T-helper 2 cell treated with Interferon-gamma antibody and Interleukin-4, amounts not matched to agents 100 ng/mL and 5 ng/mL, for 36 hours (primary cell): ENCODE measurements at regions not wholly inside any gene's neighbourhood (a gene's known extent, or its start where the extent isn't known, plus 50 kb on each side); places are given as distances from the start of the nearest gene placed in this dataset.

Experiments used
- intact Hi-C: fragments of 100-400 bp; cut with micrococcal nuclease; formaldehyde crosslinking; loops from one replicate; pipeline ENCODE4 v1.15.1; 2023

- intact Hi-C loops: no loop called here
Measured at GRCh38 chr3:30162579-30162978, 443.8 kb upstream of the TGFBR2 start.

GRCh38 chr3:30166535-30166934 lies 439.9 kb upstream of the TGFBR2 start:
- intact Hi-C loops: no loop called here

DNA sequence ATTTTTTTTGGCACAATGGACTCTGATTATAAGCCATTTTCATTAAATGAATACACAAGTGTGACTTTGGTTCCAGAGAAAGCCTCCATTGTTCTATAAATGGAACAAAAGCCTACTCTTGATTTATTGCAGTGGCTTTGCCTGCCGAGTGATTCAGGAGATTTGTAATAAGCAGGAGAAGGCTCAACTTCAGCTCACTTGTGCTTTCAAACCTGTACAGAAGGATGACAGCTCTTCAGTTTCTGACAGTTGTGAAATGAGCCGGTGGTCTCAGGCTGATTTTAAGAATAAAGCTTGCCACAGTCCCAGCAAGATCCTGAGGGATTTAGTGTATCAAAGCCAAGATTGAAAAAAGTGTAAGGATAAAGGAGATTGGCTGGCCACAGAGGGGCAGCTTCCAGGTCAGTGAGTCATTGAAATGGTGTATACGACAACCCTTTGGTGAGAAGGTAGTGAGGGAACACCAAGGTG lies 438.8 kb upstream of the TGFBR2 start:
- intact Hi-C loops: no loop called here

DNA sequence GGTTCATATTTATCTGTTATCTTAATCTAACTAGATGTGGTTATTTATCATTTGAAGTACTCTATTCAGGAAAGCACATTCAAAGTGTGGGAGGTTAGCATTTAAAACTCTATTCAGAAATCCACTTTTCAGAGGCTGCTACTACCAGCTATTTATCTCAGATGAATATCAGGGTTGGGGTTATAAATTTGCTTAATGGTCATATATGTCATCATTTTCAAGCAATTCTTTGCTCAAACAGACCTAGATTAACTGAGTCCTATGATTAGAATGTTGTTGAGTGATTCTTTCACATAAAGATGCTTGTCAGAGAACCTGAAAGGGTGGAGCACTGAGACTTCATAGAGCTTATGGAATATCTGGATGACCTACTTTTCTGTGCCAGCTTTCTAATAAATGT lies 436.9 kb upstream of the TGFBR2 start:
- intact Hi-C loops: no loop called here

DNA sequence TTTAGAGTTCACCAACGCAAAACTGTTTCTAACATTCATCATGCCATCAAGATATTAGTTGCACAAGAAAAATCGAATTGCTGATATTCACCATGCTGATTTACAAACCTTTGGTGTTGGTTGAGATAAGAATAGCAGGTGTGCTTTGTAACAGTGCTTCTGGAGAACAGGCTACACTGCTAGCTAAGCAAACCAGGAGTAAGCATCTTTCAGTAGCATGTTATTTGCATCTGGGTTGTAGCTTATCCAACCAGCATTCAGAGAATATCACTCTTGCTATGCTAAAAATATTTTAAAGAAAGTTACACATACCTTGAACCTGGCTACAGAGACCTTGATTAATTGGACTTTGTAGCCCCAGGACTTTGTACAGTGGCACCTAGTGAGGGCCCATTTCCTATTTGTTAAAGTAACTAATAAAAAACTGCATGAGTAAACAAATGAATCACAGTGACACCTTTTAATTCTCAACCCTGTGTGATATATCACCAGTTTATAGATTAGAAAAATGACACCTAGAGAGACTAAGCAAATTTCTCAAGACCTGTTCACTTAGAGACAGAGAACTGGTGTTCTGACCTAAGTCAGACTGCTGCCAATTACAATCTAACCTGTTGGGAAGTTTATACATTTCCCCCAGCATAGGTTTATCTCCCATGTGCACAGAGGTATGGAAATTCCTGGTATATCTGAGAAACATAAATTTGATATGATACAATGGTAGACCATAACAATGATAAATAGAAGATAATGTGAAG lies 435.5 kb upstream of the TGFBR2 start:
- intact Hi-C loops: no loop called here

GRCh38 chr3:30174357-30174756 lies 432.0 kb upstream of the TGFBR2 start:
- intact Hi-C loops: no loop called here

- intact Hi-C loops: no loop called here
Measured at GRCh38 chr3:30180310-30181177, 425.9 kb upstream of the TGFBR2 start.

- intact Hi-C loops: no loop called here
Measured at GRCh38 chr3:30181178-30181465, 425.3 kb upstream of the TGFBR2 start.

DNA sequence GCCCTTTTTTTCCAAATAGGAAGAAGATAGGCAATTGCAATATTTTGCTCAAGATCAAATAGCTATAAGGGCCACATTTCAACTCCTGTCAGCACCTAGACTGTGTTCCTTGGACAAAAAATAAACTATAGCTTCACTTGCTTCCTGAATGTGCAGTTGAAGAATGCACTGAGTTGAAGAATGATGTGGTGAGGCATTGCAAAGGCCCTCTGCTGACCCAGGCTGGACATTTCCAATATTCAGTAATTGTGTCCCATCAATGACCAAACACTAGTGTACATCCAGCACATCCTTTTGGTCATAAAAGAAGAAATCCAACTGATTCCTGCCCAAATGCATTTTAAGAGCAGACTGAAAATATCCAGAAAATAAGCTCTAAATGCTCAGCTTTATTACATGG lies 424.8 kb upstream of the TGFBR2 start:
- intact Hi-C loops: no loop called here

DNA sequence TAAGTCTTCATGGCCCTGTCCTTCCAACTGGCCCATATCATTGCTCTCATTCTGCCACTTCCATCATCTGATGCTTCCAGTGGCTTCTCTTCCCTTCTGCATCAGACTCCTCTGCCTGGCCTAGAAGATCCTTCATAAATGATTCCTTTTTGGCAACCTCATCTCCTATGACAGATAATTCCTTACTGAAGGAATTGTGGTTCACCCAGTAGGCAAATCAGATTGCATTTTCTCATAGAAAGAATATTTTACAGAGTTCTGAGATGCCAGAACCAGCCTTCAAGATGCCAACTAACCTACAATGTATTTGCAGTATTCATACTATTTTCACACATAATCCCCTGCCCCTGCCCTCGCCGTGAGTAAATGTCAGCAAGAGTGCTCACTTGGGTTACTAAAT lies 423.0 kb upstream of the TGFBR2 start:
- intact Hi-C loops: no loop called here

DNA sequence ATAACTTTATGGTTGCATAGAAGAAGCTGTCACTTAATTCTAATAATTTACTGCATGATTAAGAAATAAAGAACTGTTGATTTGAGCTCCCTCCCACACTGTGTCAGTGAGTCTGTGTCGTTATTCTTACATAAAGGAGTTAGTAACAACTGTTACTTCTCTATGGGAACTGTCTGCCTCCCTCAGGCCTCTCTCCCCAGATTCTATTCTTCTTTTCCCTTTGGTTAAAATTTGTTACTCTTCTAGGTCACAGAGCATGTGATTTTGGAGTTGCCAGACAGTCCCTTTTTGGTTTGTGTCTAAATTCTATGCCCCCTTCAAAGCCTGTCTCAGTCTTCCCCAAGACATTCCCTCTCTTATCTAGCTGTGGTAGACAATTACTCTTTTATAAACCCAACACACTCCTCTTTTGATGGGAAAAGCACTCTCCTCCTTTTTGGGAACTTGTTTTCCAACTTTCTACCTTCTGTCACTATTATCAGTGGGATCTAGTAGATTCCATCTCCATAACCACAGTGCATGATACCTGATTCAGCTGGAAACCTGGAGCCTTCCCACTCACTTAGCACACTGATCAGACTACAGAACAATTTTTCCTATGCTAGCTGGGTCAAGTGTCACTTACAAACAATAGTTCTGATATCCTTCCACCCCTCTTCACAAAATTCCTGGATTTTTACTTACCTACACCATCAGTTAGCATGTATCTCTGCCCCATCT lies 422.1 kb upstream of the TGFBR2 start:
- intact Hi-C loops: no loop called here

DNA sequence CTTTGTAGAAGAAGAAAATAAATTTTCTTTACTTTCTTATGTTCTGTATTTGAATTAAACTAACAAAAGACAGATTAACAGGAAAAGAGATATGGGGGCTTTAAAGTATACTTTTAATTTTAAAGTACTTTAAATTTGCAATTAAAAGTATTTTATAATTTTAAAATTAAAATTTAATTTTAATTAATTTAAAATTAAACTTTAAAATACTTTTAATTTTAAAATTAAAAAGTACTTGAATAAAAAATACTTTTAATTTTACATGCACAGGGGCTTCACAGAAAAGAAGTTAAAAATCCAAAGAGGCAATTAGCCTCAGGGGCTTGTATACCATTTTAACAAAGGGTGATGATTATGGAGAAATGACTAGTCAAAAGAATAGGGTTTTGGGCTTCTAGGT lies 420.5 kb upstream of the TGFBR2 start:
- intact Hi-C loops: no loop called here

GRCh38 chr3:30186741-30187219 lies 419.6 kb upstream of the TGFBR2 start:
- intact Hi-C loops: no loop called here

DNA sequence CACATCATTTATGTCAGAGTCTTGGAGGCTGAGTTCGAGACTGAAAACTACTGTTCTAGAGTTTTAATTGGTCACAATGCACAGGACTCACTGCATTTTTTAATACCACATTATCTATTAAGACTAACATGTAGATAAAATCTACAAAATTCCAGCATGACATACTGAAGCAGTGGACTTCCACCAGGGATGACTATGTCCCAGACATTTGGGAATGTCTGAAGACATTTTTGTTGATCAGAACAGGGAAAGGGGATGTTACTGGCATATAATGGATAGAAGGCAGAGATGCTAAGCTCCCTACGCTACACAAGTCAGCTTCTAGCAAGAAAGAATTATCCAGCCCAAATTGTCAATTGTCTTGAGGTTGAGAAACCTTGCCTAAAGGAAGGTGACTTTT lies 419.0 kb upstream of the TGFBR2 start:
- intact Hi-C loops: no loop called here

- intact Hi-C loops: no loop called here
Measured at GRCh38 chr3:30188713-30189112, 417.7 kb upstream of the TGFBR2 start.

DNA sequence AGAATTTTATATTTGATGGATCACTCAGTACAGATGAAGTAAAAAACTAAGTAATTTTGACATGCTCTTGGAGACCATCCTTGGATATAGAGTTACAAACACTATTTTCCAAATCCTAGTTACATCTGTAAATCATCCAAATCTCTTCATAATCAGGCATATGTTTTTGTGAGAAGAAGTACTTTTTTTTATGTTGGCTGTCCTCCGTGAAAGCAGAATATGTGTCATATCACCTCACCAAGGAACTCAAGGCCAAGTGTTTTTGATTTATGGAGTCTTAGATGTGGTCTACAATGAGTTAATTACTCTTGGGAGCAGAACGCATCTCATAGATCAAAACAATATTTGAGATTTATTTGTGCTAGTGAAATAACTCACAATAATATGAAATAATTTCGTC lies 416.5 kb upstream of the TGFBR2 start:
- intact Hi-C loops: loop anchor here (5.0 kb wide), 1 partner anchor 627 kb away; no protein-coding TSS in a partner anchor

GRCh38 chr3:30193625-30194044 lies 412.8 kb upstream of the TGFBR2 start:
- intact Hi-C loops: loop anchor here (5.0 kb wide), 1 partner anchor 624 kb away; no protein-coding TSS in a partner anchor

GRCh38 chr3:30195352-30195751 lies 411.0 kb upstream of the TGFBR2 start:
- intact Hi-C loops: loop anchor here (5.0 kb wide), 2 partner anchors 497 to 1528 kb away; no protein-coding TSS in a partner anchor

- intact Hi-C loops: loop anchor here (5.0 kb wide), 2 partner anchors 494 to 1531 kb away; no protein-coding TSS in a partner anchor
Measured at GRCh38 chr3:30198162-30198561, 408.2 kb upstream of the TGFBR2 start.

DNA sequence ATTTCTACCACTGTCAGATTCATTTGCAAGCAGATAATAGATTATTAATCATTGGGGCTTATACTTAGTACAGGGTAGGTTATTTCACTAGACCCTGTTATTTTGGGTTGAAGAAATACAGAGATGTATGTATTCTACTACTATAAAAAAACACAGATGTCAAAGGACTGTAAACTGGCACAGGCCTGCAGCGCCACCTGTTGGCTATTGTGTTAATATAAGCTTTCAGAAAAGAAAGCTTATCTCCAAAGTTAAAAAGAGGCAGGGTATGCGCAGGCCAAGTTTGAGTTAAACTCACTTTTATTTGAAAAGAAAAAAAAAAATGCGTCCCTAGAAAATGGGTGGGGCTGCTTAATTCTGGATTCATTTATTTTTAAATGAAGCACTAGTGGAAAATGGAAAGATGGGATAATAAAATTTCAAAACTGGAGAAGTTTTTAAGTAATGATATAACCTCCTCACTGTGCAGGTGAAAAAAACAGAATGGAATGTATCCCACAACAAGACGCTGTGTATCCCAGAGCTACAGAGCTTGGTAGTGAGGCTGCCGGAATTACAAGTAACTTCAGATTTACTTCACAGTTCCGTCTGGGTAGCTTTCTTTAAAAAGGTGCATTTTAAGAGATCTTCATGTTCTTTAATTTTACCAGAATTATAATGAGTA lies 407.2 kb upstream of the TGFBR2 start:
- intact Hi-C loops: loop anchor here (1.0 to 5.0 kb wide), 5 partner anchors 86 to 1532 kb away; no protein-coding TSS in a partner anchor

DNA sequence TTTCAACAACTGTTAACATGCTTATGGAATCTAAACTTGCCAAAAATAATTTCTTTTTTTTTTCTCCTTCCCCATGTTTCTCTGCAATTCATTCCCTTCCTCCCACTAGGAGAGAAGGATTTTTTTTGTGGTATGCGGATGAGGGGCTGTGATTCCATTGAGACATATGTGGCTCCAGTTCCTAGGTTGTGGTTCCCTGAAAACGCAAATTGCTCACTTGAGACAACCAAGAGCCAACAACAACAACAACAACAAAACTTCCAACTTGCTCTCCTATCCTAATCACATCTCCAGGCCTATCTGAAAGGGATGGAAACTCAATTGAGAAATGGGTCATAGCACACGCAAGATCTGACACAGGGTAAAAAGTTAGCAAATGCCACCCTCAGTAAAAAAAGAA lies 406.5 kb upstream of the TGFBR2 start:
- intact Hi-C loops: loop anchor here (1.0 to 5.0 kb wide), 5 partner anchors 87 to 1533 kb away; no protein-coding TSS in a partner anchor
